Stimulated activated naive B cell treated with anti-CD40 and anti-IgM and Interleukin-4, amounts not matched to agents 10 μg/mL and 1 μg/mL and 100 μg/mL, for 72 hours (primary cell): ENCODE measurements at regions not wholly inside any gene's neighbourhood (a gene's known extent, or its start where the extent isn't known, plus 50 kb on each side); places are given as distances from the start of the nearest gene placed in this dataset.
A peak's percentile ranks its signal among the peaks of the same experiment; 100 is the strongest.

Experiments
- ATAC-seq, 2 donors: fragments of 150-1000 bp; cut with Tn5 transposase; replicated peaks; 2 replicates each; pipeline ENCODE4 v1.10.0; 2021; ENCODE audit warnings: moderate library complexity in 1 of 2
- DNase-seq: peaks from one replicate; pipeline ENCODE4 v3.0.0; 2021
- H3K27ac Mint-ChIP-seq: one replicate; pipeline ENCODE4 v1.8.0; 2022; ENCODE audit warnings: mild to moderate bottlenecking, mixed read lengths
- H3K27me3 Mint-ChIP-seq, 2 donors: one replicate each; pipeline ENCODE4 v1.8.0; 2022; ENCODE audit warnings: mixed read lengths in 2 of 2
- H3K36me3 Mint-ChIP-seq, 2 donors: one replicate each; pipeline ENCODE4 v1.8.0; 2022; ENCODE audit warnings: mixed read lengths in 2 of 2, mild to moderate bottlenecking in 1 of 2
- H3K4me1 Mint-ChIP-seq, 2 donors: one replicate each; pipeline ENCODE4 v1.8.0; 2022; ENCODE audit warnings: mixed read lengths in 2 of 2, mild to moderate bottlenecking in 1 of 2
- H3K4me3 Mint-ChIP-seq, 2 donors: one replicate each; pipeline ENCODE4 v1.8.0; 2022; ENCODE audit warnings: mild to moderate bottlenecking in 2 of 2, mixed read lengths in 2 of 2, moderate library complexity in 1 of 2
- H3K9me3 Mint-ChIP-seq, 2 donors: one replicate each; pipeline ENCODE4 v1.8.0; 2022; ENCODE audit warnings: mixed read lengths in 2 of 2, mild to moderate bottlenecking in 1 of 2

GRCh38 chr2:168350380-168350779, 103.0 kb upstream of the STK39 start:
- Mint-ChIP-seq H3K4me3 (no peak overlapping the region), H3K27ac (no peak overlapping the region), H3K4me1 (peaks cover 10 to 18% of the 10 kb centered on the region in 2 donors), H3K27me3 (no peaks in the 10 kb centered on the region), H3K36me3 (peaks cover 0 to 4% of the 10 kb centered on the region in 2 donors), H3K9me3 (peaks cover 11 to 12% of the 10 kb centered on the region in 2 donors)
- ATAC-seq (no peak), DNase-seq (no peak)

- no peak for DNase-seq
- no peak for ATAC-seq
- Mint-ChIP-seq H3K27me3 (peaks cover 0 to 6% of the 10 kb centered on the region in 2 donors), H3K9me3 (peaks cover 7 to 8% of the 10 kb centered on the region in 2 donors), H3K4me1 (peaks cover 0 to 1% of the 10 kb centered on the region in 2 donors), H3K27ac (no peak overlapping the region), H3K4me3 (no peak overlapping the region), H3K36me3 (no peaks in the 10 kb centered on the region)
Observed at GRCh38 chr2:168353251-168353650, 102.8 kb upstream of the CERS6 start.

- DNase-seq (no peak), ATAC-seq (no peak)
- Mint-ChIP-seq H3K27ac (no peak overlapping the region), H3K27me3 (peaks cover 0 to 6% of the 10 kb centered on the region in 2 donors), H3K36me3 (no peaks in the 10 kb centered on the region), H3K4me1 (peaks cover 0 to 1% of the 10 kb centered on the region in 2 donors), H3K4me3 (no peak overlapping the region), H3K9me3 (peaks cover 7 to 8% of the 10 kb centered on the region in 2 donors)
Observed at GRCh38 chr2:168354499-168354898, 101.6 kb upstream of the CERS6 start.

GRCh38 chr2:168355121-168355520, 101.0 kb upstream of the CERS6 start:
- DNase-seq, result no peak
- no peak for ATAC-seq
- no peak overlapping the region for H3K4me3 Mint-ChIP-seq
- H3K27me3 Mint-ChIP-seq, result peaks cover 0 to 6% of the 10 kb centered on the region in 2 donors
- H3K9me3 Mint-ChIP-seq, result peaks cover 7 to 8% of the 10 kb centered on the region in 2 donors
- H3K4me1 Mint-ChIP-seq, result peaks cover 0 to 1% of the 10 kb centered on the region in 2 donors
- H3K27ac Mint-ChIP-seq, result no peak overlapping the region
- no peaks in the 10 kb centered on the region for H3K36me3 Mint-ChIP-seq

GRCh38 chr2:168355779-168356476, 100.1 kb upstream of the CERS6 start:
- no peak overlapping the region for H3K27ac Mint-ChIP-seq
- peaks cover 0 to 6% of the 10 kb centered on the region in 2 donors for H3K27me3 Mint-ChIP-seq
- H3K4me1 Mint-ChIP-seq, result peaks cover 0 to 1% of the 10 kb centered on the region in 2 donors
- H3K9me3 Mint-ChIP-seq, result peaks cover 7 to 8% of the 10 kb centered on the region in 2 donors
- no peak for DNase-seq
- H3K36me3 Mint-ChIP-seq, result no peaks in the 10 kb centered on the region
- ATAC-seq, result no peak
- no peak overlapping the region for H3K4me3 Mint-ChIP-seq

GRCh38 chr2:168356477-168356835, 99.6 kb upstream of the CERS6 start:
- Mint-ChIP-seq H3K4me1 (peaks cover 0 to 1% of the 10 kb centered on the region in 2 donors), H3K36me3 (no peaks in the 10 kb centered on the region), H3K27ac (no peak overlapping the region), H3K9me3 (peaks cover 7 to 8% of the 10 kb centered on the region in 2 donors), H3K4me3 (no peak overlapping the region), H3K27me3 (peaks cover 0 to 6% of the 10 kb centered on the region in 2 donors)
- DNase-seq (no peak), ATAC-seq (no peak)

- Mint-ChIP-seq H3K27me3 (peaks cover 0 to 6% of the 10 kb centered on the region in 2 donors), H3K36me3 (no peaks in the 10 kb centered on the region), H3K27ac (no peak overlapping the region), H3K4me1 (peaks cover 0 to 1% of the 10 kb centered on the region in 2 donors), H3K4me3 (no peak overlapping the region), H3K9me3 (peaks cover 7 to 8% of the 10 kb centered on the region in 2 donors)
- ATAC-seq (no peak), DNase-seq (no peak)
Observed at GRCh38 chr2:168357797-168358472, 98.1 kb upstream of the CERS6 start.

- H3K36me3 Mint-ChIP-seq, result no peaks in the 10 kb centered on the region
- peaks cover 3 to 5% of the 10 kb centered on the region in 2 donors for H3K4me1 Mint-ChIP-seq
- no peak for ATAC-seq
- H3K9me3 Mint-ChIP-seq, result no peaks in the 10 kb centered on the region
- no peak overlapping the region for H3K4me3 Mint-ChIP-seq
- no peak for DNase-seq
- no peak overlapping the region for H3K27ac Mint-ChIP-seq
- peaks cover 0 to 6% of the 10 kb centered on the region in 2 donors for H3K27me3 Mint-ChIP-seq
Observed at GRCh38 chr2:168359082-168359481, 97.0 kb upstream of the CERS6 start.

GRCh38 chr2:168363347-168364092, 92.6 kb upstream of the CERS6 start:
- ATAC-seq (peak; percentile 69 to 82), DNase-seq (no peak)
- no peak overlapping the region for H3K4me3 Mint-ChIP-seq
- H3K27ac Mint-ChIP-seq, result no peak overlapping the region
- peaks cover 2 to 5% of the 10 kb centered on the region in 2 donors for H3K4me1 Mint-ChIP-seq
- no peaks in the 10 kb centered on the region for H3K36me3 Mint-ChIP-seq
- H3K9me3 Mint-ChIP-seq, result no peaks in the 10 kb centered on the region
- no peaks in the 10 kb centered on the region for H3K27me3 Mint-ChIP-seq

GRCh38 chr2:168365094-168365621, 90.9 kb upstream of the CERS6 start:
- no peaks in the 10 kb centered on the region for H3K9me3 Mint-ChIP-seq
- no peak overlapping the region for H3K4me3 Mint-ChIP-seq

GRCh38 chr2:168369031-168369430, 87.0 kb upstream of the CERS6 start:
- Mint-ChIP-seq H3K27ac (no peak overlapping the region), H3K9me3 (peaks cover 9% of the 10 kb centered on the region in 2 donors), H3K27me3 (peaks cover 0 to 4% of the 10 kb centered on the region in 2 donors), H3K4me3 (no peak overlapping the region), H3K4me1 (peaks cover 7 to 16% of the 10 kb centered on the region in 2 donors), H3K36me3 (peaks cover 8% of the 10 kb centered on the region in 2 donors)
- no peak for DNase-seq
- ATAC-seq, result no peak

More at GRCh38 chr2:168365094-168365621, 90.9 kb upstream of the CERS6 start:
- Mint-ChIP-seq H3K27me3 (no peaks in the 10 kb centered on the region), H3K4me1 (peaks cover 2 to 5% of the 10 kb centered on the region in 2 donors), H3K36me3 (no peaks in the 10 kb centered on the region), H3K27ac (no peak overlapping the region)
- no peak for DNase-seq
- ATAC-seq, result no peak

- H3K36me3 Mint-ChIP-seq, result peaks cover 8% of the 10 kb centered on the region in 2 donors
- ATAC-seq (peak in 1 of 2 donors; percentile 62), DNase-seq (no peak)
- H3K27me3 Mint-ChIP-seq, result peaks cover 0 to 4% of the 10 kb centered on the region in 2 donors
- peaks cover 9 to 10% of the 10 kb centered on the region in 2 donors for H3K9me3 Mint-ChIP-seq
- no peak overlapping the region for H3K27ac Mint-ChIP-seq
- no peak overlapping the region for H3K4me3 Mint-ChIP-seq
- peaks cover 7 to 16% of the 10 kb centered on the region in 2 donors for H3K4me1 Mint-ChIP-seq
Observed at GRCh38 chr2:168371273-168372019, 84.6 kb upstream of the CERS6 start.

GRCh38 chr2:168373468-168373867, 82.6 kb upstream of the CERS6 start:
- no peak for ATAC-seq
- H3K4me3 Mint-ChIP-seq, result no peak overlapping the region
- H3K27me3 Mint-ChIP-seq, result peaks cover 0 to 4% of the 10 kb centered on the region in 2 donors
- peaks cover 9 to 12% of the 10 kb centered on the region in 2 donors for H3K9me3 Mint-ChIP-seq
- H3K36me3 Mint-ChIP-seq, result peaks cover 8% of the 10 kb centered on the region in 2 donors
- no peak overlapping the region for H3K27ac Mint-ChIP-seq
- H3K4me1 Mint-ChIP-seq, result peaks cover 7 to 16% of the 10 kb centered on the region in 2 donors
- DNase-seq, result no peak
